Stimulated activated CD4-positive, alpha-beta T cell treated with anti-CD3 and anti-CD28 coated beads, Interleukin-12 subunit alpha, Interleukin-12 subunit beta, amount 100 ng/mL, for 24 hours (primary cell): ENCODE measurements at regions not wholly inside any gene's neighbourhood (a gene's known extent, or its start where the extent isn't known, plus 50 kb on each side); places are given as distances from the start of the nearest gene placed in this dataset.
"Not testable (repeated sequence)": the region's sequence is repeated elsewhere in the genome, so short reads cannot be mapped to it uniquely, and the experiment has no call there.

Experiments
- DNase-seq, 2 experiments: peaks; one replicate each; pipeline ENCODE4 v3.0.0-alpha.2; 2020; ENCODE audit warnings: low read depth in 2 of 2

GRCh38 chr3:81913886-81914663 is 152.6 kb upstream of the GBE1 start:
- no peak for DNase-seq

GRCh38 chr3:81911221-81911620 is 149.8 kb upstream of the GBE1 start:
- no peak for DNase-seq

- DNase-seq, result no peak
Measured at GRCh38 chr3:81910244-81910852, 148.9 kb upstream of the GBE1 start.

GRCh38 chr3:81909796-81910195 is 148.4 kb upstream of the GBE1 start:
- no peak for DNase-seq

GRCh38 chr3:81908561-81908960 is 147.1 kb upstream of the GBE1 start:
- DNase-seq, result no peak

- DNase-seq, result no peak
Measured at GRCh38 chr3:81898336-81898735, 136.9 kb upstream of the GBE1 start.

- DNase-seq, result no peak
Measured at GRCh38 chr3:81894598-81894997, 133.2 kb upstream of the GBE1 start.

- DNase-seq, result no peak
Measured at GRCh38 chr3:81891055-81891895, 129.8 kb upstream of the GBE1 start.

GRCh38 chr3:81888914-81889557 is 127.6 kb upstream of the GBE1 start:
- DNase-seq, result no peak

GRCh38 chr3:81887448-81887847 is 126.0 kb upstream of the GBE1 start:
- DNase-seq, result no peak

GRCh38 chr3:81886081-81886480 is 124.6 kb upstream of the GBE1 start:
- no peak for DNase-seq

GRCh38 chr3:81884791-81885190 is 123.3 kb upstream of the GBE1 start:
- DNase-seq, result no peak

GRCh38 chr3:81876826-81877225 is 115.4 kb upstream of the GBE1 start:
- no peak for DNase-seq

GRCh38 chr3:81874738-81875137 is 113.3 kb upstream of the GBE1 start:
- DNase-seq, result no peak

- DNase-seq, result no peak
Measured at GRCh38 chr3:81872566-81872965, 111.1 kb upstream of the GBE1 start.

- no peak for DNase-seq
Measured at GRCh38 chr3:81871358-81872155, 110.1 kb upstream of the GBE1 start.

- DNase-seq, result no peak
Measured at GRCh38 chr3:81869382-81869781, 107.9 kb upstream of the GBE1 start.

- no peak for DNase-seq
Measured at GRCh38 chr3:81868597-81868996, 107.2 kb upstream of the GBE1 start.

- DNase-seq, result no peak
Measured at GRCh38 chr3:81867875-81868274, 106.4 kb upstream of the GBE1 start.

GRCh38 chr3:81865164-81865563 is 103.7 kb upstream of the GBE1 start:
- DNase-seq, result not testable (repeated sequence)

GRCh38 chr3:81864272-81864671 is 102.8 kb upstream of the GBE1 start:
- no peak for DNase-seq
